ENCODE measurements at regions not wholly inside any gene's neighbourhood (a gene's known extent, or its start where the extent isn't known, plus 50 kb on each side); places are given as distances from the start of the nearest gene placed in this dataset.

DNA sequence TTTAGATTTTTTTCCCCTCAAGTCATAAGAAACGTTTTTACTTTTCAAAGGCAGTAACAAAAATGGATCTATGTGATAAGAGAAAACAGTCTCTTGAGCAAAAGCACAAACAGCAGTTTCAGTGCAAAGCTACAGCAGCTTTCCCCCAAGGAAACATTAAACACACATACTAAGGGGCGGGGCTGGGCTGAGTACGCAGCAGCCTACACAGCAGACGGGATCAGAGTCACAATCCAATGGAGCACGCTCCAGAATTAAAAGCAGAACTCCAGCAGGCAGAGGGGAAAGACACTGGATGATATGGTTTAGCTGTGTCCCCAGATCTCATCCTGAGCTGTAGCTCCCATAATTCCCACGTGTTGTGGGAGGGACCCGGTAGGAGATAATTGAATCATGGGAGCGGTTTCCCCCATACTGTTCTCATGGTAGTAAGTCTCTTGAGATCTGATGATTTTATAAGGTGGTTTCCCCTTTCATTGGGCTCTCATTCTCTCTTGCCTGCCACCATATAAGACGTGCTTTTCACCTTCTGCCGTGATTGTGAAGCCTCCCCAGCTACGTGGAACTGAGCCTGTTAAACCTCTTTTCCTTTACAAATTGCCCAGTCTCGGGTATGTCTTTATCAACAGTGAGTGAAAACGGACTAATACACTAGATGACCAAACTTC, 116.2 kb upstream of the SLCO3A1 start:
- Histone ChIP-seq H3K36me3 (ENCODE audit: insufficient read depth, low read length) (no peaks in the 10 kb centered on the region), H3K4me3 (ENCODE audit: low read length) (no peak overlapping the region), H3K9me3 (ENCODE audit: control insufficient read depth in 1 of 2, insufficient read depth in 1 of 2, low read length in 2 of 2) (no peaks in the 10 kb centered on the region), H3K27me3 (ENCODE audit: control insufficient read depth in 1 of 2, insufficient read depth in 2 of 2, low read length in 2 of 2) (peaks cover 10 to 17% of the 10 kb centered on the region in 2 experiments), H3K27ac (ENCODE audit: low read depth in 1 of 2, low read length in 2 of 2) (no peak overlapping the region), H3K4me1 (ENCODE audit: insufficient read depth, low read length) (no peaks in the 10 kb centered on the region)
- TF ChIP-seq, protein P1, sequence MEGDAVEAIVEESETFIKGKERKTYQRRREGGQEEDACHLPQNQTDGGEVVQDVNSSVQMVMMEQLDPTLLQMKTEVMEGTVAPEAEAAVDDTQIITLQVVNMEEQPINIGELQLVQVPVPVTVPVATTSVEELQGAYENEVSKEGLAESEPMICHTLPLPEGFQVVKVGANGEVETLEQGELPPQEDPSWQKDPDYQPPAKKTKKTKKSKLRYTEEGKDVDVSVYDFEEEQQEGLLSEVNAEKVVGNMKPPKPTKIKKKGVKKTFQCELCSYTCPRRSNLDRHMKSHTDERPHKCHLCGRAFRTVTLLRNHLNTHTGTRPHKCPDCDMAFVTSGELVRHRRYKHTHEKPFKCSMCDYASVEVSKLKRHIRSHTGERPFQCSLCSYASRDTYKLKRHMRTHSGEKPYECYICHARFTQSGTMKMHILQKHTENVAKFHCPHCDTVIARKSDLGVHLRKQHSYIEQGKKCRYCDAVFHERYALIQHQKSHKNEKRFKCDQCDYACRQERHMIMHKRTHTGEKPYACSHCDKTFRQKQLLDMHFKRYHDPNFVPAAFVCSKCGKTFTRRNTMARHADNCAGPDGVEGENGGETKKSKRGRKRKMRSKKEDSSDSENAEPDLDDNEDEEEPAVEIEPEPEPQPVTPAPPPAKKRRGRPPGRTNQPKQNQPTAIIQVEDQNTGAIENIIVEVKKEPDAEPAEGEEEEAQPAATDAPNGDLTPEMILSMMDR (IDR thresholded peaks at IDR 0.05): no peak
- H3K4me1 Mint-ChIP-seq (ENCODE audit: low read depth): no peaks in the 10 kb centered on the region
- no peaks in the 10 kb centered on the region for H3K9me3 Mint-ChIP-seq
- intact Hi-C loops (cut with DNase I, micrococcal nuclease): no loop called here
- no peak overlapping the region for H3K27ac Mint-ChIP-seq
- CTCF ChIA-PET: interaction anchor here (0.7 kb wide), 1 partner anchor 11 kb away, joined by 3 read pairs; no protein-coding TSS in a partner anchor
- H3K36me3 Mint-ChIP-seq (ENCODE audit: low read depth): no peaks in the 10 kb centered on the region
- ATAC-seq (ENCODE audit: poor library complexity) (no peak), DNase-seq (no peak)
- POLR2A ChIA-PET: no interaction called here
- H3K27me3 Mint-ChIP-seq: peaks cover 63% of the 10 kb centered on the region
- no peak overlapping the region for H3K4me3 Mint-ChIP-seq

DNA sequence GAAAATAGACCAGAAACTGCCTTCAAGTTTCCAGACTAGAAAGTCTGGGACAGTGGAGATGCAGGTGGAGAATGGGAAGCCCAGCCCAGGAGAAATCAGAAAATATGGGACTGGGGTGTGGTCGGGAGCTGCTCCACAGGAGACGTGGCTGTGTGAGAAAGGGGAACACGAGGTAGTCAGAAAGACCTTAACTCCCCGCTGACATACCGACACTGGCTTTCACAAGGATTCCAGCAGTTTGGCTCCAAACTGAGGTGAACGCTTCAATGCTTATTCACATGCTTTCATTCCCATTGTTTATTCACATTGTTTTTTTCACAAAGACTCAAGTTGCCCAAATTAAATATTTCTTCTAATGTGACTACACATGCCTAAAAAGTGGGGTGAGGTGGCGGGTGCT, 111.5 kb upstream of the SLCO3A1 start:
- Mint-ChIP-seq H3K36me3 (ENCODE audit: low read depth) (no peaks in the 10 kb centered on the region), H3K27ac (no peak overlapping the region), H3K4me1 (ENCODE audit: low read depth) (no peaks in the 10 kb centered on the region), H3K9me3 (no peaks in the 10 kb centered on the region), H3K4me3 (no peak overlapping the region), H3K27me3 (peaks cover 50% of the 10 kb centered on the region)
- no peaks in the 10 kb centered on the region for H3K36me3 ChIP-seq (ENCODE audit: insufficient read depth, low read length)
- peaks cover 8 to 11% of the 10 kb centered on the region in 2 experiments for H3K27me3 ChIP-seq (ENCODE audit: control insufficient read depth in 1 of 2, insufficient read depth in 2 of 2, low read length in 2 of 2)
- intact Hi-C loops (cut with DNase I, micrococcal nuclease): no loop called here
- TF ChIP-seq, protein P1 (IDR thresholded peaks at IDR 0.05): no peak
- H3K27ac ChIP-seq (ENCODE audit: low read depth in 1 of 2, low read length in 2 of 2): no peak overlapping the region
- H3K4me1 ChIP-seq (ENCODE audit: insufficient read depth, low read length): no peaks in the 10 kb centered on the region
- H3K9me3 ChIP-seq (ENCODE audit: control insufficient read depth in 1 of 2, insufficient read depth in 1 of 2, low read length in 2 of 2): no peaks in the 10 kb centered on the region
- ChIA-PET CTCF (no interaction called here), POLR2A (no interaction called here)
- no peak for ATAC-seq (ENCODE audit: poor library complexity)
- DNase-seq: no peak
- no peak overlapping the region for H3K4me3 ChIP-seq (ENCODE audit: low read length)

DNA sequence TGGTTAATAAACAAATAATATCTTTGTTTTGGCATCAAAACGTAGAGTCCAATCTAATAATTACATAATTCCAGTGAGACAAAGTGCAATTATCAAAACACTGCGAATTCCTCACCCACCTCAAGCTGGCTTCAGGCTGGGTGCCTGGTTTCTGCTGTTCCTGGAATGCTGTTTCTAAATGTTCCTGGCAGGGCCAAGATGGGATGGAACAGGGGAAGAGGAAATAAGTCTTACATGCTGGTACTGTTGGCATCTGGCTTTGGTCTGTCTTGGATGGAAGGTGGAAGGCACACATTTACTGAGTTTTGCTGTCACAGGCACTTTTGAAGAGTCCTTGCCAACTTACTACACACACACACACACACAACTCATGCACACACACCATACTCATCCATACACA, 101.9 kb upstream of the SLCO3A1 start:
- H3K4me3 Mint-ChIP-seq: no peak overlapping the region
- Histone ChIP-seq H3K27me3 (ENCODE audit: control insufficient read depth in 1 of 2, insufficient read depth in 2 of 2, low read length in 2 of 2) (no peaks in the 10 kb centered on the region), H3K27ac (ENCODE audit: low read depth in 1 of 2, low read length in 2 of 2) (no peak overlapping the region), H3K9me3 (ENCODE audit: control insufficient read depth in 1 of 2, insufficient read depth in 1 of 2, low read length in 2 of 2) (peaks cover 0 to 4% of the 10 kb centered on the region in 2 experiments), H3K4me1 (ENCODE audit: insufficient read depth, low read length) (no peaks in the 10 kb centered on the region), H3K36me3 (ENCODE audit: insufficient read depth, low read length) (no peaks in the 10 kb centered on the region), H3K4me3 (ENCODE audit: low read length) (no peak overlapping the region)
- ChIA-PET POLR2A (no interaction called here), CTCF (no interaction called here)
- no peak for ATAC-seq (ENCODE audit: poor library complexity)
- H3K36me3 Mint-ChIP-seq (ENCODE audit: low read depth): no peaks in the 10 kb centered on the region
- peaks cover 11% of the 10 kb centered on the region for H3K27me3 Mint-ChIP-seq
- peaks cover 2% of the 10 kb centered on the region for H3K9me3 Mint-ChIP-seq
- no peak for DNase-seq
- TF ChIP-seq, protein P1 (IDR thresholded peaks at IDR 0.05): no peak
- intact Hi-C loops (cut with DNase I, micrococcal nuclease): loop anchor here in 1 of 2 experiments (10.0 kb wide), 1 partner anchor 97 kb away; no protein-coding TSS in a partner anchor
- H3K27ac Mint-ChIP-seq: no peak overlapping the region
- H3K4me1 Mint-ChIP-seq (ENCODE audit: low read depth): no peaks in the 10 kb centered on the region

All from CD4-positive, alpha-beta T cell (primary cell).